ENCODE measurements at regions not wholly inside any gene's neighbourhood (a gene's known extent, or its start where the extent isn't known, plus 50 kb on each side); places are given as distances from the start of the nearest gene placed in this dataset.

DNA sequence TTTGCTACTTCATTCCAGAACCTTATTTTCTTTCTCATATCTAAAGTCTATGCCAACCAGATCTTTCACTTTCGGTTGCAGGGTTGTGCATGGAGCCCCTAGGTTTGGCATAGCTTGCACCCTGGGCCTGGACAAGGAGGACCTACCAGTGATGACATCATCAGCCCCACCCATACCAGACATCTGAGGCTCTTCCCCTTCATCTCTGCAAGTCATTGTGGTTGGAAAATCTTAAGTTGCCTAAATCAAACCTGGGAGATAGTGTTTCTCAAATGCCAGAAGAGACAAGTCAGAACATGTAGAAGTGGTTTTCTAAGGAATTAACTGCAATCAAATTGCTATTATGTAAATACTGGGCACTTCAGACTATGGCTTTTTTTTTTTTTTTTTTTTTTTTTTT is 363.3 kb downstream of the ZNF516 start:
- H3K9me2 ChIP-seq (replicated peaks; ENCODE audit: insufficient read depth, low read length), result no peaks in the 10 kb centered on the region
- H3K9ac ChIP-seq (ENCODE audit: low read length), result no peak overlapping the region
- H2AFZ ChIP-seq (ENCODE audit: low read depth, low read length, severe bottlenecking), result no peak overlapping the region
- no peaks in the 10 kb centered on the region for H3K36me3 ChIP-seq (ENCODE audit: low read length)
- H4K20me1 ChIP-seq (ENCODE audit: low read depth, low read length), result no peaks in the 10 kb centered on the region
- H3K4me2 ChIP-seq (ENCODE audit: low read depth, low read length, poor library complexity, severe bottlenecking), result no peak overlapping the region
- no peaks in the 10 kb centered on the region for H3K79me2 ChIP-seq (ENCODE audit: insufficient read depth, low read length)
- H3K27me3 ChIP-seq (ENCODE audit: low read length), result no peaks in the 10 kb centered on the region
- TF ChIP-seq, protein P1, sequence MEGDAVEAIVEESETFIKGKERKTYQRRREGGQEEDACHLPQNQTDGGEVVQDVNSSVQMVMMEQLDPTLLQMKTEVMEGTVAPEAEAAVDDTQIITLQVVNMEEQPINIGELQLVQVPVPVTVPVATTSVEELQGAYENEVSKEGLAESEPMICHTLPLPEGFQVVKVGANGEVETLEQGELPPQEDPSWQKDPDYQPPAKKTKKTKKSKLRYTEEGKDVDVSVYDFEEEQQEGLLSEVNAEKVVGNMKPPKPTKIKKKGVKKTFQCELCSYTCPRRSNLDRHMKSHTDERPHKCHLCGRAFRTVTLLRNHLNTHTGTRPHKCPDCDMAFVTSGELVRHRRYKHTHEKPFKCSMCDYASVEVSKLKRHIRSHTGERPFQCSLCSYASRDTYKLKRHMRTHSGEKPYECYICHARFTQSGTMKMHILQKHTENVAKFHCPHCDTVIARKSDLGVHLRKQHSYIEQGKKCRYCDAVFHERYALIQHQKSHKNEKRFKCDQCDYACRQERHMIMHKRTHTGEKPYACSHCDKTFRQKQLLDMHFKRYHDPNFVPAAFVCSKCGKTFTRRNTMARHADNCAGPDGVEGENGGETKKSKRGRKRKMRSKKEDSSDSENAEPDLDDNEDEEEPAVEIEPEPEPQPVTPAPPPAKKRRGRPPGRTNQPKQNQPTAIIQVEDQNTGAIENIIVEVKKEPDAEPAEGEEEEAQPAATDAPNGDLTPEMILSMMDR (IDR thresholded peaks at IDR 0.05; ENCODE audit: insufficient read depth, low read length, poor library complexity, severe bottlenecking), result no peak
- no peak for TF ChIP-seq EZH2phosphoT487 (conservative IDR thresholded peaks at IDR 0.05; ENCODE audit: low read length)
- H3K4me3 ChIP-seq (ENCODE audit: insufficient read depth, low read length, poor library complexity, severe bottlenecking), result no peak overlapping the region
- H3K27ac ChIP-seq (ENCODE audit: low read depth, low read length), result no peak overlapping the region
- no peaks in the 10 kb centered on the region for H3K9me3 ChIP-seq (ENCODE audit: insufficient read depth, low read length)
- no peaks in the 10 kb centered on the region for H3F3A ChIP-seq (ENCODE audit: insufficient read depth)

DNA sequence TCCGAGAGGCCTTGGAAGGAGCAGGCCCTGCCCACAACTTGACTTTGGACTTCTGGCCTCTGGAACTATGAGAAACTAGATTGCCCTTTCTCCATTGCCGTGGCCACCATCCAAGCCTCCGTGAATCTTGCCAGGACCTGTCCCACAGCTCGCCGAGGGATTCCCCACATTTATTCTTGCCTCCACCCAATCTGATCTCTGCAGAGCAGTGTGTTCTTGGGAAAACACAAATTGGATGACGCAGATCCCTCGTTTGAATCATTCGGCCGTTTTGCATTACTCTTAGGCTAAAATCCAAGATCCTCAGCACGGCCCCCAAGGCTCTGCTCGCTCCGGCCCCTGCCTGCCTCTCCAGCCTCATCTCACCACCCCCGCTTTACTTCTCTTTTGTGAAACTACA is 364.2 kb downstream of the ZNF516 start:
- Histone ChIP-seq H3K27ac (ENCODE audit: low read depth, low read length) (no peak overlapping the region), H4K20me1 (ENCODE audit: low read depth, low read length) (no peaks in the 10 kb centered on the region), H3K4me2 (ENCODE audit: low read depth, low read length, poor library complexity, severe bottlenecking) (no peak overlapping the region), H3K9me2 (replicated peaks; ENCODE audit: insufficient read depth, low read length) (no peaks in the 10 kb centered on the region), H3K9me3 (ENCODE audit: insufficient read depth, low read length) (no peaks in the 10 kb centered on the region), H3K4me3 (ENCODE audit: insufficient read depth, low read length, poor library complexity, severe bottlenecking) (no peak overlapping the region), H3F3A (ENCODE audit: insufficient read depth) (no peaks in the 10 kb centered on the region), H3K27me3 (ENCODE audit: low read length) (no peaks in the 10 kb centered on the region), H3K36me3 (ENCODE audit: low read length) (no peaks in the 10 kb centered on the region), H3K79me2 (ENCODE audit: insufficient read depth, low read length) (no peaks in the 10 kb centered on the region), H3K9ac (ENCODE audit: low read length) (no peak overlapping the region), H2AFZ (ENCODE audit: low read depth, low read length, severe bottlenecking) (no peak overlapping the region)
- TF ChIP-seq EZH2phosphoT487 (conservative IDR thresholded peaks at IDR 0.05; ENCODE audit: low read length), result no peak
- TF ChIP-seq, protein P1 (IDR thresholded peaks at IDR 0.05; ENCODE audit: insufficient read depth, low read length, poor library complexity, severe bottlenecking), result no peak

DNA sequence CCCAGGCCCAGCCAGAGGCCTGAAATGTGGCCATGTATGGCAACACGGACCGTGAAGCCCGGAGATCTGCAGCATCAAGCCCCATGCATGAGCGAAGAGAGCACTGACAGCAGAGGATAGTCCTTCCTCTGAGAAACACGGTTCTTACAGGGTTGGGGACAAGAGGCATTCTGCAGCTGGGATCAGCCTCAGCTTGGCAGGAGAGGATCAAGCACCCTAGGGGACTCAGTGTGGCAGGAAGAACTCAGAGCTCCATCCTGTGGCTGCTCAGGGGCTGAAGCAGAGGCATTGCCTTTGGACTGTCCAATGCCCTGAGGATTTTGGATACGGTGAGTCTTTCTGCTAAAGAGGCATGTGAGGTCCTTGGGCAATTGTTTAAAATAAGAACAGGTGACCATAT is 368.7 kb downstream of the ZNF516 start:
- no peak overlapping the region for H3K27ac ChIP-seq (ENCODE audit: low read depth, low read length)
- H3K9ac ChIP-seq (ENCODE audit: low read length), result no peak overlapping the region
- H2AFZ ChIP-seq (ENCODE audit: low read depth, low read length, severe bottlenecking), result no peak overlapping the region
- TF ChIP-seq, protein P1 (IDR thresholded peaks at IDR 0.05; ENCODE audit: insufficient read depth, low read length, poor library complexity, severe bottlenecking), result no peak
- TF ChIP-seq EZH2phosphoT487 (conservative IDR thresholded peaks at IDR 0.05; ENCODE audit: low read length), result no peak
- no peaks in the 10 kb centered on the region for H3K36me3 ChIP-seq (ENCODE audit: low read length)
- no peak overlapping the region for H3K4me3 ChIP-seq (ENCODE audit: insufficient read depth, low read length, poor library complexity, severe bottlenecking)
- H3K4me2 ChIP-seq (ENCODE audit: low read depth, low read length, poor library complexity, severe bottlenecking), result no peak overlapping the region
- H3F3A ChIP-seq (ENCODE audit: insufficient read depth), result no peaks in the 10 kb centered on the region
- H3K9me3 ChIP-seq (ENCODE audit: insufficient read depth, low read length), result no peaks in the 10 kb centered on the region
- no peaks in the 10 kb centered on the region for H3K27me3 ChIP-seq (ENCODE audit: low read length)
- no peaks in the 10 kb centered on the region for H3K9me2 ChIP-seq (replicated peaks; ENCODE audit: insufficient read depth, low read length)
- H3K79me2 ChIP-seq (ENCODE audit: insufficient read depth, low read length), result no peaks in the 10 kb centered on the region
- no peaks in the 10 kb centered on the region for H4K20me1 ChIP-seq (ENCODE audit: low read depth, low read length)
